DMS79 (cell line): ENCODE measurements at regions not wholly inside any gene's neighbourhood (a gene's known extent, or its start where the extent isn't known, plus 50 kb on each side); places are given as distances from the start of the nearest gene placed in this dataset.

Experiments
- DNase-seq: peaks from one replicate; lab custom pipeline; 2025; lab: John Stamatoyannopoulos, UW

- DNase-seq: no peak
Measured at GRCh38 chr6:149216459-149216858, 101.1 kb upstream of the TAB2 start.

DNA sequence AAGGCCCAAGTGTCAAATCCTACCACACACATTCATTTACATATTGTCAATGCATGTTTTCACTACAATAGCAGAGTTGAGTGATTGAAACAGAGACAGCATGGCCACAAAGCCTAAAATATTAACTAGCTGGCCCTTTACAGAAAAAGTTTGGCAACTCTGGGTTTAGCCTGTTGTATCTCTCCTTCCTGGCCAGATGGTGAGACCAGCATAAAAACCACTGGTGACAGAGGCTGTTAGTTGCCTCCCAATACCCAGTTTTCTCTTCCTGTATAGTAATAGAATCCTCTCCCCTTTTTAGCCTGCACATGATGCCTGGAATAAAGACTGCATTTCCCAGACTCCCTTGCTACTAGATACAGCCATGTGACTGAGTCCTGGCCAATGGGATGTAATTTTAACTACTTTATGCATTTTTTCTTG is 100.0 kb upstream of the TAB2 start:
- DNase-seq: no peak

- DNase-seq: no peak
Measured at GRCh38 chr6:149218471-149218870, 99.0 kb upstream of the TAB2 start.

DNA sequence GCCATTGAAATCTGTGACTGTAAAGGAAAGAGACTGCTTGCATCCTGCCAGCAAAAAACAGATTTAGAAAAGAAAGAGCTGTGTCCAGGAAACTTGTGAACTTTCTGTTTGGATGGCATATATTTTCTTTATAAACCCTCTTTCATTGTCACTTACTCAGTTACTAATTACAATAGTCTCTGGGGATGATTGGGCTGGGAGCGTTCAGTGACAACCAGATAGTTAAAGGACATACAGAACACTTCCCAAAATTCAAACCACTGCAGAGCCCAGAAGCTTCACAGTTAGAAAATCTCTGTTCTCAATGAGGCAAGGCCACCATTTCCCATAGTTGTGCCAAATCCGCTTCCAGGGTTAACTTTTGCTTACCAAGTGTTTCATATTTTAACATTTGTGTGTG is 98.6 kb upstream of the TAB2 start:
- no peak for DNase-seq

DNA sequence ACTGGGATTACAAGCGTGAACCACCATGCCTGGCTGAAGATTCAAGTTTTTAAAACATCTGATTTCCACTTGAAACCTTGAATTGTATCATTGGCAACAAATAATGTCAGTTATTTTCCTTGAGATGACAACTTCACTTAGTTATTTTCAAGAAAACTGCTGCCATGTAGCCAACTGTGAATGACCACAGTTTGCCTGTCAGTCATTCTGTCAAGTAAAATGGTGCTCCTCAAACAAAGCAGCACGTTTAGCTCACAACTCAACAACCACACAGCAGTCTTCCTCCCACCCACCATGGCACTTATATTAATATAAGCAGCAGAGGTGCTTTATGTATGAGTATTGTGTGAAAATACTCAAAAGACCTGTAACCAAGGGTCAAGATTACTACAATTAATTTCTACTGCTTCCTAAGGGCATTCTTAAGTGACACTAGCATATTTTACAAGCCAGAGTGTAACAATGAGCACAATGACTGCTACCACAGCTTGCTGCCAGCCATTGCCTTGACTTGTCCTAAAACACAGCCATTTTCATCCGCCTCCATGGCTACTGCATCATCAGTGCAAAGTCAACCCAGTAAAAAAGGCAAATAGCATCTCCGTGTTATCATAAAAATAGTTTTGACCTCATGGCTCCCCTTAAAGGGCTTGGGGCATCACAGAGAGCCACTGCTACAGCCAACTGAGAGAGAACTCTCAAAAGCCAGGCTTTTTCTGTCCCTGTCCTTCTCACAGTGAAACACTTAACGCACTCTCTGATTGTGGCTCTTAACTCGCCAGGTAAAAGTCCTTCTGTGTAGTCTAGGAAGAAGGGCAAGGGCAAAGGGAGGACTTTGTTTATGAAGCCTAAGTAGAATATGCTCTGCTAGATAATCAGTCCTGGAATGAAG is 96.4 kb upstream of the TAB2 start:
- no peak for DNase-seq

GRCh38 chr6:149221774-149222070 is 95.8 kb upstream of the TAB2 start:
- DNase-seq: no peak

DNA sequence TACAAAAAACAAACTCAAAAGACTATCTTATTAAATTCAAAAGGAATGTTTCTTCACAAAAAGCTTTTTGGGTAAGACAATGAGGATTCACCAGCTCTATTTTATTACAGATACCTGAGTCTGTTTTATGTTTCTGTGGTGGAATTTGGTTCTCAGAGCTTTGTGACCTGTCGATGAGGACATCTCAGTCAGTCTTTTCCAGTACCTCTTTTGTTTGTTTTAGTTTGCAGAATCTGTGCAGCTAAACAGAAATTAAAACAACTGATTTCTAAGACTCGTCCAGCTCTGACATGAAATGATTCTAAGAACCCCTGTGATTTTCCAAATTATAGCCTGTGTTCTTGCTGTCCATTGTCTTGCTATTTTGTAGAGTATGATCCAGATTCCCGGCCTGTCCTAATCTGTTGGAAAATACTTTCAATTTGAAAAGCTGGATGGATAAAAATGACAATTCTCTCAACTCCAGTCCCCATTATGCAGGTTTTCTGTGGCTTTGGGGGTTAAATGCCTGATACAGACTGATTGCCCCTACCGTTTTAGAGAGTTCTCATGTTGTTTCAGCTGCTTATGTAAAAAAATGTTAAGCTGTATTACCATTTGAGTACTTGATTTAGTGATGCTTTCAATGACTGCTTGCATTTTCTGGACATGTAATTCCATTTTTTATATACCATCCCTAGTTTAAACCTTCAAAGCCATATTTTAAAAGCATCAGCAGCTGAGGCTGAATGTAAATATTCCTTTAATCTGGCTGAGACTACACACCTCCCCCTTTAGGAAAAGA is 94.2 kb upstream of the TAB2 start:
- DNase-seq: no peak

DNA sequence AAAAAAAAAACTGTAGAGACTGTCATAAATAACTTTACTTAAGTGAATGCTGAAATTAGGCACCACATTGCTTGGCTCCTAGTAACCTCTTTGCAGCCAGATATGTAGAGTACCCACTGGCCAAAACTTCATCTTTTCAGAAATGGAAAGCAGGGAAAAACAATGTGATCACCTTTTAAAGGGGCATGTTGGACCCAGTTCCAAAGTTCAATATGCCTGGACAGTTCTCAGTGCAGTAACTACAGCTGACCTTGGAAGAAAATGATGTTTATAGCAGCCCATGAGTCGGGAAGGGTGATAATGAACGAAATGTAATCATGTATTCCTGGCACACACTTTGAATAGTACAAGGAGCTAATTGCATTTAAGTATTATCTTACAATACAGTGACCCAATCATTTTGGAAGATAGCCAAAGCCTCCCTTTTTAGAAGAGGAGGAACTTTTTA is 93.6 kb upstream of the TAB2 start:
- DNase-seq: no peak

GRCh38 chr6:149224399-149224798 is 93.1 kb upstream of the TAB2 start:
- DNase-seq: no peak

- no peak for DNase-seq
Measured at GRCh38 chr6:149225370-149225769, 92.1 kb upstream of the TAB2 start.

DNA sequence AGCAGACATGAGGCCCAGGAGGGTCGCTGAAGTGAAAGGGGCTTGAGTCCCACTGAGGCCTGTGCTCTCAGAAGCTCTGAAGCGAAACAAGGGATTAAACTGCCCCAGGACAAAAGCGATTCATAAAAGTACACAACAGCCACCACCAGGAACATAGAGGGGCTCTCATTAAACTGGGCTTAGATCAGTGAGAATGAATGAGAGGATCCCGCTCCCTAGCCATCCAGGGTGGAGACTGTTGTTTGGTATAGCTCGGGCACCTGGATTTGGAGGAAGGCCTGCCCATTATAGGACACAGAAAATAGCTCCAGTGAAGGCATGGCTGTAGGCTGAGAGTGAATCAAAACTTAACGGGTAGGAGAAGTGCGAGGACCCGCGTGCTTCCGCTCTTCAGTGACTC is 91.6 kb upstream of the TAB2 start:
- DNase-seq: no peak

- no peak for DNase-seq
Measured at GRCh38 chr6:149227796-149228195, 89.7 kb upstream of the TAB2 start.

DNA sequence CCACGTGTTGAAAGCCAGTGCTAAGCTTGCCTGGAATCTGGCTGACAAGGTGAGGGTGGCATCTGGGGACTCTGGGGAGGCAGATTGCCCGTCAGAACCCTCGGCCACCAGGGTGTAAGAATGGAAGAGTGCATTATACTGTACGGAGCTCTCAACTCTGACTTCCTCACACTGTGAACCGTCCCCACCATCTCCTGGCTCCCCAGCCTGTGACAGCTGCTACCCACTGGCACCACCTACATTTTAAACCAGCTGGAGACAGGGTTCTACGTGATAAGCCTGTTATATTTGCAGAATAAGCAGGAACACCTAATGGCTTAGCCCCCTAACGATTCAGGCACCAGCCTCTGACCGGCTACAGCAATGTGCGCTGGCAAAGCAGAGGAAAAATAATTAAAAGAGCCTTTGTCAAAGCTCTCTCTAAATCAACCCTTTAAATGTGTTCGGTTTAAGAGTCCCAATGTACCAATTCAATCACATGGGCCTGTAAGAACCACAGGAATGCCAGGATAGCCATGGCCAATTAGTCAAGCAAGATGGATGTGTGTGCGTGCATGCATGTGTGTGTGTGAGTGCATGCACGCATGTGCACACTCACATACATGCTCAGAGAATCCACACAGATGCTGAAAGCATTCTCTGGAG is 89.1 kb upstream of the TAB2 start:
- DNase-seq: no peak

DNA sequence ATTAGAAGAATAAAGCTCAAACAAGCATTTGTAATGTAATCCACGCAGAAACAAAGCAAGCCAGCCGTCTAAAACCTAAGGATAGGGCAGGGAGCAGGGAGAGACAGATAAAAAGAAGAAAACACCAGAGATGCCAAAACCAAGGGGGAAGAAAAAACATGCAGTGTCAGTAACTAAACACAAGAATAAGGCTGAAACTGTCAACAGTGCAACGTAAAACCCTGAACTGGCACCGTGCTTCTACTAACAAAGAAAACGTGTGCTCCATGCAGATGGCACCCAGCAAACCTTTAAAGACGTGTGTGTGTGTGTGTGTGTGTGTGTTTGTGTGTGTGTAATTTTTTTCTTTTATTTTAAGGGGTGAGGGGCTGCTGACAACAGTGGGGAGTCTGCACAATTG is 88.4 kb upstream of the TAB2 start:
- no peak for DNase-seq

GRCh38 chr6:149230712-149231460 is 86.6 kb upstream of the TAB2 start:
- DNase-seq: no peak

DNA sequence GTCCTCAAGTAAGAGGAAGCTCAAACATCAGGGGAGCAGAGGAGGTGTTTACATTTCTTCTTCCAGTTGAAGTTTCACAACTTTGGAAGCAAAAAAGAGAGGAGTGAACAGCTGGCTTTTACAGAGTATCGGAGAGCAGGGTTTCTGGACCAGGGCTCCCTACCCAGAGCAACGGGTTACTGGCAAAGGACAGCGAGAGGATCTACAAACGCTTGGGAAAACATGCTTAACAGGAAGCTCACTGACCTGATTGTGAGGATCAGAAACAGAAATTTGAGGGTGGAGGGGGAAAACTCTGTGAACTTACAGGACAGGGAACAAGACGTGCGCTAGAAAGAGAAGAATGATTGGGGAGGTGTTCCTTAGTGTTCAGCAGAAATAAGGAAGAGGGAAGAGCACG is 85.7 kb upstream of the TAB2 start:
- no peak for DNase-seq

GRCh38 chr6:149233056-149233715 is 84.3 kb upstream of the TAB2 start:
- DNase-seq: peak; percentile 70

GRCh38 chr6:149234051-149234962 is 83.2 kb upstream of the TAB2 start:
- no peak for DNase-seq

GRCh38 chr6:149235130-149235561 is 82.4 kb upstream of the TAB2 start:
- DNase-seq: peak; percentile 78

- peak; percentile 76 for DNase-seq
Measured at GRCh38 chr6:149236589-149236988, 80.9 kb upstream of the TAB2 start.
